H9 (cell line): ENCODE measurements at regions not wholly inside any gene's neighbourhood (a gene's known extent, or its start where the extent isn't known, plus 50 kb on each side); places are given as distances from the start of the nearest gene placed in this dataset.

Source experiments
- DNase-seq: peaks from one replicate; pipeline ENCODE4 v3.0.0-alpha.2; 2017
- H2AFZ ChIP-seq: one replicate; pipeline ENCODE4 v1.6.1; 2013; ENCODE audit warnings: mild to moderate bottlenecking, low read length, control low read depth, moderate library complexity
- H2AK5ac ChIP-seq: 2 replicates; pipeline ENCODE4 v1.6.1; 2013; ENCODE audit warnings: low read length, control low read depth, mixed read lengths; ENCODE audit not compliant: insufficient read length
- H2BK120ac ChIP-seq: one replicate; pipeline ENCODE4 v1.6.1; 2013; ENCODE audit warnings: low read depth, mild to moderate bottlenecking, low read length, control low read depth, inconsistent platforms; ENCODE audit not compliant: poor library complexity, severe bottlenecking
- H2BK12ac ChIP-seq: 2 replicates; pipeline ENCODE4 v1.6.1; 2013; ENCODE audit warnings: low read length, control low read depth, mixed read lengths, low read depth; ENCODE audit not compliant: insufficient read length
- H2BK15ac ChIP-seq: 2 replicates; pipeline ENCODE4 v1.6.1; 2013; ENCODE audit warnings: low read depth, low read length, control low read depth
- H2BK20ac ChIP-seq: one replicate; pipeline ENCODE4 v1.6.1; 2013; ENCODE audit warnings: low read depth, mild to moderate bottlenecking, low read length, control low read depth, inconsistent platforms; ENCODE audit not compliant: poor library complexity, severe bottlenecking
- H2BK5ac ChIP-seq: 2 replicates; pipeline ENCODE4 v1.6.1; 2013; ENCODE audit warnings: low read length, control low read depth, mixed read lengths; ENCODE audit not compliant: insufficient read length
- H3K14ac ChIP-seq: 2 replicates; pipeline ENCODE4 v1.6.1; 2013; ENCODE audit warnings: low read length, control low read depth; ENCODE audit not compliant: insufficient read depth
- H3K18ac ChIP-seq: 2 replicates; pipeline ENCODE4 v1.6.1; 2013; ENCODE audit warnings: low read depth, mild to moderate bottlenecking, mixed read lengths, low read length, control low read depth; ENCODE audit not compliant: insufficient read length
- H3K23ac ChIP-seq: 2 replicates; pipeline ENCODE4 v1.6.1; 2013; ENCODE audit warnings: low read length, control low read depth, mixed read lengths, low read depth; ENCODE audit not compliant: insufficient read length
- H3K23me2 ChIP-seq: 2 replicates; pipeline ENCODE4 v1.6.1; 2013; ENCODE audit warnings: low read depth, mild to moderate bottlenecking, mixed read lengths, low read length, control low read depth; ENCODE audit not compliant: insufficient read length, poor library complexity, severe bottlenecking
- H3K27ac ChIP-seq: 2 replicates; pipeline ENCODE4 v1.5.1; 2013; ENCODE audit warnings: low read length, control low read depth, mixed read lengths, low read depth; ENCODE audit not compliant: insufficient read length
- H3K27me3 ChIP-seq: 2 replicates; pipeline ENCODE4 v1.6.1; 2013; ENCODE audit warnings: low read length, control low read depth, inconsistent platforms; ENCODE audit not compliant: insufficient read depth
- H3K4ac ChIP-seq: 2 replicates; pipeline ENCODE4 v1.6.1; 2013; ENCODE audit warnings: low read depth, mild to moderate bottlenecking, control low read depth, inconsistent platforms, low read length, moderate library complexity
- H3K4me1 ChIP-seq: 2 replicates; pipeline ENCODE4 v1.6.1; 2013; ENCODE audit warnings: low read length, control low read depth, inconsistent platforms; ENCODE audit not compliant: insufficient read depth
- H3K4me2 ChIP-seq: 2 replicates; pipeline ENCODE4 v1.6.1; 2013; ENCODE audit warnings: low read length, control low read depth, mixed read lengths; ENCODE audit not compliant: insufficient read length, insufficient read depth
- H3K56ac ChIP-seq: 2 replicates; pipeline ENCODE4 v1.6.1; 2013; ENCODE audit warnings: low read depth, mild to moderate bottlenecking, mixed read lengths, low read length, control low read depth; ENCODE audit not compliant: insufficient read length
- H3K79me1 ChIP-seq: 2 replicates; pipeline ENCODE4 v1.6.1; 2013; ENCODE audit warnings: low read depth, mild to moderate bottlenecking, moderate library complexity, low read length, control low read depth, inconsistent platforms; ENCODE audit not compliant: insufficient read depth, poor library complexity, severe bottlenecking
- H3K79me2 ChIP-seq: 2 replicates; pipeline ENCODE4 v1.6.1; 2013; ENCODE audit warnings: low read length, control low read depth, inconsistent platforms; ENCODE audit not compliant: insufficient read depth
- H3K9ac ChIP-seq: 2 replicates; pipeline ENCODE4 v1.6.1; 2013; ENCODE audit warnings: low read length, control low read depth, mixed read lengths; ENCODE audit not compliant: insufficient read length; ENCODE audit errors: extremely low read depth
- H3K9me3 ChIP-seq: one replicate; pipeline ENCODE4 v1.6.1; 2013; ENCODE audit warnings: low read depth, low read length, inconsistent platforms; ENCODE audit not compliant: control insufficient read depth
- H3T11ph ChIP-seq: one replicate; pipeline ENCODE4 v1.6.1; 2013; ENCODE audit warnings: mild to moderate bottlenecking, low read length, control low read depth, inconsistent platforms
- H4K20me1 ChIP-seq: one replicate; pipeline ENCODE4 v1.6.1; 2013; ENCODE audit not compliant: control insufficient read depth, insufficient read length, insufficient read depth
- H4K5ac ChIP-seq: 2 replicates; pipeline ENCODE4 v1.6.1; 2013; ENCODE audit warnings: low read depth, mild to moderate bottlenecking, mixed read lengths, low read length, control low read depth; ENCODE audit not compliant: insufficient read length
- H4K8ac ChIP-seq: replicated peaks from 2 replicates; pipeline ENCODE4 v1.6.1; 2013; ENCODE audit warnings: low read length, control low read depth, mixed read lengths, low read depth; ENCODE audit not compliant: insufficient read length
- H4K91ac ChIP-seq: 2 replicates; pipeline ENCODE4 v1.6.1; 2013; ENCODE audit warnings: low read depth, mild to moderate bottlenecking, moderate library complexity, mixed read lengths, low read length, control low read depth; ENCODE audit not compliant: insufficient read length
- H3K27ac Mint-ChIP-seq, 3 experiments: 2 replicates in 2 of 3; 3 replicates in 1 of 3; pipeline ENCODE4 v1.8.0; 2020 to 2021; ENCODE audit warnings: mixed read lengths in 3 of 3, mild to moderate bottlenecking in 1 of 3, moderate library complexity in 1 of 3
- H3K27me3 Mint-ChIP-seq: 2 replicates; pipeline ENCODE4 v1.8.0; 2021; ENCODE audit warnings: low read depth, mild to moderate bottlenecking, moderate library complexity, mixed read lengths
- H3K36me3 Mint-ChIP-seq, 3 experiments: 2 replicates in 2 of 3; 3 replicates in 1 of 3; pipeline ENCODE4 v1.8.0; 2020 to 2021; ENCODE audit warnings: low read depth in 3 of 3, mixed read lengths in 3 of 3; ENCODE audit not compliant: insufficient read depth in 1 of 3
- H3K4me1 Mint-ChIP-seq, 2 experiments: 2 replicates each; pipeline ENCODE4 v1.8.0; 2020; ENCODE audit warnings: mixed read lengths in 2 of 2
- H3K4me3 Mint-ChIP-seq, 2 experiments: 2 replicates in 1 of 2; 3 replicates in 1 of 2; pipeline ENCODE4 v1.8.0; 2020 to 2021; ENCODE audit warnings: mild to moderate bottlenecking in 2 of 2, mixed read lengths in 2 of 2, moderate library complexity in 1 of 2
- H3K9me3 Mint-ChIP-seq, 2 experiments: 2 replicates in 1 of 2; 3 replicates in 1 of 2; pipeline ENCODE4 v1.8.0; 2020; ENCODE audit warnings: mild to moderate bottlenecking in 2 of 2, mixed read lengths in 2 of 2, moderate library complexity in 1 of 2
- CTCF ChIP-seq: fragments of 200-600 bp; sonication (generic); conservative IDR thresholded peaks from 3 replicates; pipeline ENCODE4 v1.8.0; 2021; ENCODE audit warnings: antibody characterized with exemption, mild to moderate bottlenecking
- WGBS: extraction: QIAGEN DNeasy Blood & Tissue Kit; methylation state at CpG from one replicate; pipeline ENCODE4 v1.1.7; 2013; ENCODE audit warnings: missing lambda C conversion rate, low lambda C conversion rate, mixed read lengths; ENCODE audit not compliant: insufficient read length; ENCODE audit errors: extremely low coverage; 5-methylcytosine and 5-hydroxymethylcytosine counted together

- Histone ChIP-seq H3K23ac (no peak overlapping the region), H3K27ac (no peak overlapping the region), H3K4me1 (no peaks in the 10 kb centered on the region), H2BK12ac (no peak overlapping the region), H2BK15ac (no peak overlapping the region), H3K4me2 (no peak overlapping the region), H3K14ac (no peak overlapping the region), H3K23me2 (no peaks in the 10 kb centered on the region), H2BK20ac (no peak overlapping the region), H2BK120ac (no peak overlapping the region), H4K8ac (no peak overlapping the region), H4K5ac (no peak overlapping the region), H3K9me3 (no peaks in the 10 kb centered on the region), H4K91ac (no peak overlapping the region), H3K27me3 (no peaks in the 10 kb centered on the region), H3K18ac (no peak overlapping the region), H2AK5ac (no peak overlapping the region), H4K20me1 (no peaks in the 10 kb centered on the region), H3T11ph (no peak overlapping the region), H3K79me2 (no peaks in the 10 kb centered on the region), H3K4ac (no peak overlapping the region), H3K56ac (no peak overlapping the region), H2AFZ (no peak overlapping the region), H3K79me1 (no peaks in the 10 kb centered on the region), H3K9ac (no peak overlapping the region), H2BK5ac (no peak overlapping the region)
- H3K36me3 Mint-ChIP-seq = peaks cover 2 to 17% (median 5%) of the 10 kb centered on the region in 3 experiments; a peak in 5 of 7 replicates
- H3K27me3 Mint-ChIP-seq = no peaks in the 10 kb centered on the region
- no peak for DNase-seq
- WGBS = no CpG with 5 or more reads among the region's 2 CpGs
- TF ChIP-seq CTCF = no peak
- H3K9me3 Mint-ChIP-seq = peaks cover 10% of the 10 kb centered on the region in 2 experiments
- no peak overlapping the region for H3K4me3 Mint-ChIP-seq
- H3K27ac Mint-ChIP-seq = no peak overlapping the region
- peaks cover 0 to 4% of the 10 kb centered on the region in 2 experiments; a peak in 1 of 4 replicates for H3K4me1 Mint-ChIP-seq
Observed at GRCh38 chr21:19683492-19683891, 1279.9 kb upstream of the TMPRSS15 start.
